ENCODE measurements at regions not wholly inside any gene's neighbourhood (a gene's known extent, or its start where the extent isn't known, plus 50 kb on each side); places are given as distances from the start of the nearest gene placed in this dataset.

DNA sequence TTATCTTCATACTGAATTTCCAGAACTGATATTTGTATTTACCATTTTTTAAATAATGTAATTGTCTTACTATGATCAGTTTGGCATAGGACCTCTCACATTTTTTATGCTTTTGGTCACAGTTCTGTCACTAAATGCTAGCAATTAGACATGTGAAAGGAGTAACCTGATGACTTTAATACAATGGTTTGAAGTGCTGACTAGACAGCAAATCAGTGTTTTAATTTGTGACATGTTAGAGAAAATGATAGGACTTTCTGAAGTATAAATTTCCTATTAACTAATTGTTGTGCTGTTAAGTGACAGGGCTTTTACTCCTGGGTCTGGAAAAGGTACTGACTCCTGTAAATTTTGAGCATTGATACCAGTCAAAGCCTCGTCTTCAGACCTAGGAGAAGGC, 117.5 kb downstream of the ZNF330 start:
- TF ChIP-seq ZFX (IDR thresholded peaks at IDR 0.05; ENCODE audit: borderline replicate concordance) = no peak
- TF ChIP-seq, protein P1, sequence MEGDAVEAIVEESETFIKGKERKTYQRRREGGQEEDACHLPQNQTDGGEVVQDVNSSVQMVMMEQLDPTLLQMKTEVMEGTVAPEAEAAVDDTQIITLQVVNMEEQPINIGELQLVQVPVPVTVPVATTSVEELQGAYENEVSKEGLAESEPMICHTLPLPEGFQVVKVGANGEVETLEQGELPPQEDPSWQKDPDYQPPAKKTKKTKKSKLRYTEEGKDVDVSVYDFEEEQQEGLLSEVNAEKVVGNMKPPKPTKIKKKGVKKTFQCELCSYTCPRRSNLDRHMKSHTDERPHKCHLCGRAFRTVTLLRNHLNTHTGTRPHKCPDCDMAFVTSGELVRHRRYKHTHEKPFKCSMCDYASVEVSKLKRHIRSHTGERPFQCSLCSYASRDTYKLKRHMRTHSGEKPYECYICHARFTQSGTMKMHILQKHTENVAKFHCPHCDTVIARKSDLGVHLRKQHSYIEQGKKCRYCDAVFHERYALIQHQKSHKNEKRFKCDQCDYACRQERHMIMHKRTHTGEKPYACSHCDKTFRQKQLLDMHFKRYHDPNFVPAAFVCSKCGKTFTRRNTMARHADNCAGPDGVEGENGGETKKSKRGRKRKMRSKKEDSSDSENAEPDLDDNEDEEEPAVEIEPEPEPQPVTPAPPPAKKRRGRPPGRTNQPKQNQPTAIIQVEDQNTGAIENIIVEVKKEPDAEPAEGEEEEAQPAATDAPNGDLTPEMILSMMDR (IDR thresholded peaks at IDR 0.05) = no peak
